Lung (tissue), 11 donors: ENCODE measurements at regions not wholly inside any gene's neighbourhood (a gene's known extent, or its start where the extent isn't known, plus 50 kb on each side); places are given as distances from the start of the nearest gene placed in this dataset.

Experiments
- ATAC-seq: fragments of 200-7000 bp; cut with Tn5 transposase; one replicate; pipeline ENCODE4 v1.9.1; 2020; ENCODE audit warnings: moderate number of reproducible peaks; ENCODE audit not compliant: insufficient read depth, low FRiP score
- DNase-seq, 3 donors: peaks; one replicate each; pipeline ENCODE4 v3.0.0-alpha.2; 2013 to 2017
- H3K27ac ChIP-seq, 2 donors: one replicate each; pipeline ENCODE4 v1.5.1; 2013; ENCODE audit warnings: mild to moderate bottlenecking in 2 of 2, moderate library complexity in 2 of 2, control low read depth in 1 of 2, inconsistent platforms in 1 of 2, low read depth in 1 of 2, low read length in 1 of 2
- H3K27me3 ChIP-seq, 3 donors: one replicate each; pipeline ENCODE4 v1.5.1; 2013; ENCODE audit warnings: low read length in 2 of 3; ENCODE audit not compliant: control insufficient read depth in 3 of 3, insufficient read depth in 3 of 3
- H3K36me3 ChIP-seq, 4 donors: one replicate each; pipeline ENCODE4 v1.5.1; 2013; ENCODE audit warnings: low read length in 4 of 4, mild to moderate bottlenecking in 1 of 4, moderate library complexity in 1 of 4; ENCODE audit not compliant: control insufficient read depth in 4 of 4, insufficient read depth in 4 of 4
- H3K4me1 ChIP-seq, 5 donors: one replicate each; pipeline ENCODE4 v1.5.1; 2013; ENCODE audit warnings: low read length in 5 of 5, mild to moderate bottlenecking in 2 of 5, moderate library complexity in 1 of 5; ENCODE audit not compliant: control insufficient read depth in 5 of 5, insufficient read depth in 5 of 5
- H3K4me3 ChIP-seq: one replicate; pipeline ENCODE4 v1.5.1; 2013; ENCODE audit warnings: mild to moderate bottlenecking, control low read depth, moderate library complexity
- H3K9ac ChIP-seq, 2 donors: one replicate each; pipeline ENCODE4 v1.5.1; 2013; ENCODE audit warnings: low read length in 2 of 2, control low read depth in 1 of 2; ENCODE audit not compliant: insufficient read depth in 1 of 2
- H3K9me3 ChIP-seq, 4 donors: one replicate each; pipeline ENCODE4 v1.5.1; 2013; ENCODE audit warnings: low read length in 3 of 4, mild to moderate bottlenecking in 1 of 4, moderate library complexity in 1 of 4; ENCODE audit not compliant: control insufficient read depth in 4 of 4, insufficient read depth in 3 of 4
- CTCF ChIP-seq: IDR thresholded peaks from 2 replicates; pipeline ENCODE4 v1.5.1; 2012; ENCODE audit warnings: mild to moderate bottlenecking; ENCODE audit errors: control extremely low read depth, extremely low read depth
- WGBS, 2 donors: extraction: QIAGEN DNeasy Blood & Tissue Kit; methylation state at CpG; one replicate each; pipeline ENCODE4 v1.1.7; 2013; 5-methylcytosine and 5-hydroxymethylcytosine counted together
- donor health status: control.
- donor health status: control.
- donor health status: Bipolar disorder and iron deficiency.
- donor health status: healthy.
- donor health status: DM: yes; HTN: yes; CAD: no.

- WGBS, 2 donors, result 10% methylated on average over 6 to 7 of the region's 7 CpGs
- H3K9ac ChIP-seq, result no peak overlapping the region
- no peaks in the 10 kb centered on the region for H3K36me3 ChIP-seq
- no peaks in the 10 kb centered on the region for H3K27me3 ChIP-seq
- H3K4me3 ChIP-seq, result no peak overlapping the region
- DNase-seq (peak; percentile 82 to 92 (median 88)), ATAC-seq (no peak)
- H3K4me1 ChIP-seq, result peaks cover 0 to 9% (median 0%) of the 10 kb centered on the region in 5 donors
- H3K9me3 ChIP-seq, result peaks cover 3 to 19% (median 4%) of the 10 kb centered on the region in 4 donors
- no peak overlapping the region for H3K27ac ChIP-seq
- TF ChIP-seq CTCF, result no peak
Measured at GRCh38 chr16:86018487-86018886, 119.5 kb downstream of the IRF8 start.

- Histone ChIP-seq H3K36me3 (no peaks in the 10 kb centered on the region), H3K4me1 (peaks cover 0 to 9% (median 0%) of the 10 kb centered on the region in 5 donors), H3K4me3 (no peak overlapping the region), H3K27me3 (no peaks in the 10 kb centered on the region), H3K9ac (no peak overlapping the region), H3K27ac (no peak overlapping the region), H3K9me3 (peaks cover 1 to 19% (median 6%) of the 10 kb centered on the region in 4 donors)
- no peak for TF ChIP-seq CTCF
- WGBS, 2 donors, result 64 to 70% methylated on average over 8 of the region's 8 CpGs
- ATAC-seq (no peak), DNase-seq (no peak)
Measured at GRCh38 chr16:86018941-86019340, 120.0 kb downstream of the IRF8 start.

DNA sequence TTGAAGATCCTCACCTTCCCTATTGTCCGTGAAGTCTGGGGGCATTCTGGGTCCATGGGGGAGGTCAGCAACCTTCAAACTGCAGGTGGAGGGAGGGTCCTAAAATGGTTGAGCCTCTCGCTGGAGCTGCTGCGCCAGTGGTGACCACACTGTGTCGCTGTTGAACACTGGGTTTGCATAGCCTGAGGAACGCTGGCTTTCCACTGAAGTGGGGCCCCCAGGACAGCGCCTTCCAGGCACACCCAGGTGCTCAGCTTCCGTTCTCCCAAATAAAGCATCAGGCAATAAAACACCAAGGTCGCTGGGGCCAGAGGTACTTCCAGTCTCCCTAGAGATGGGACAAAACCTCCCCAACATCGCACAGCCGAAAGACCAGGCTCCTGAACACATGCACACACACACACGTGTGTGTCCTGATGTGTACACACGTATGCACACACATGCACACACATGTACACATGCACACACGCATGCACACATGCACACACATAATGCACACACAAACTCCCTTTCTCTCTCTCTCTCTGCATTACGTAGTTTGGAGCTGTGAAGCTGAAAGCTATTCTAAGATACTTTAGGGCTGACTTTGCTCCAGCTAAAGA is 120.6 kb downstream of the IRF8 start:
- no peaks in the 10 kb centered on the region for H3K36me3 ChIP-seq
- ATAC-seq (no peak), DNase-seq (no peak)
- H3K9me3 ChIP-seq, result peaks cover 1 to 19% (median 7%) of the 10 kb centered on the region in 4 donors
- H3K4me1 ChIP-seq, result peaks cover 0 to 9% (median 0%) of the 10 kb centered on the region in 5 donors
- 58 to 69% methylated on average over 14 of the region's 14 CpGs for WGBS, 2 donors
- H3K4me3 ChIP-seq, result no peak overlapping the region
- H3K9ac ChIP-seq, result no peak overlapping the region
- TF ChIP-seq CTCF, result no peak
- no peak overlapping the region for H3K27ac ChIP-seq
- H3K27me3 ChIP-seq, result no peaks in the 10 kb centered on the region

GRCh38 chr16:86020971-86021370 is 122.0 kb downstream of the IRF8 start:
- peaks cover 0 to 9% (median 0%) of the 10 kb centered on the region in 5 donors for H3K4me1 ChIP-seq
- H3K9me3 ChIP-seq, result peaks cover 1 to 27% (median 8%) of the 10 kb centered on the region in 4 donors
- H3K36me3 ChIP-seq, result no peaks in the 10 kb centered on the region
- 76 to 88% methylated on average over 7 of the region's 7 CpGs for WGBS, 2 donors
- H3K27me3 ChIP-seq, result no peaks in the 10 kb centered on the region
- DNase-seq (no peak), ATAC-seq (no peak)
- H3K27ac ChIP-seq, result no peak overlapping the region
- no peak overlapping the region for H3K4me3 ChIP-seq
- no peak overlapping the region for H3K9ac ChIP-seq
- TF ChIP-seq CTCF, result no peak
